Subcutaneous abdominal adipose tissue (tissue), 5 donors: ENCODE measurements at regions not wholly inside any gene's neighbourhood (a gene's known extent, or its start where the extent isn't known, plus 50 kb on each side); places are given as distances from the start of the nearest gene placed in this dataset.

ENCODE experiments used
- H3K27ac ChIP-seq: one replicate; pipeline ENCODE4 v1.7.0; 2013; ENCODE audit warnings: low read depth, mild to moderate bottlenecking, inconsistent platforms, low read length, moderate library complexity
- H3K27me3 ChIP-seq, 5 donors: one replicate each; pipeline ENCODE4 v1.7.0; 2013; ENCODE audit warnings: low read length in 5 of 5, inconsistent platforms in 1 of 5; ENCODE audit not compliant: control insufficient read depth in 5 of 5, insufficient read depth in 4 of 5
- H3K36me3 ChIP-seq, 5 donors: one replicate each; pipeline ENCODE4 v1.7.0; 2013; ENCODE audit warnings: low read length in 5 of 5; ENCODE audit not compliant: control insufficient read depth in 5 of 5, insufficient read depth in 5 of 5
- H3K4me1 ChIP-seq, 5 donors: one replicate each; pipeline ENCODE4 v1.7.0; 2013; ENCODE audit warnings: low read length in 5 of 5, mild to moderate bottlenecking in 3 of 5, moderate library complexity in 1 of 5; ENCODE audit not compliant: control insufficient read depth in 5 of 5, insufficient read depth in 5 of 5
- H3K4me3 ChIP-seq, 5 donors: one replicate each; pipeline ENCODE4 v1.7.0; 2013; ENCODE audit warnings: low read length in 5 of 5, low read depth in 1 of 5
- H3K9ac ChIP-seq, 5 donors: one replicate each; pipeline ENCODE4 v1.7.0; 2013; ENCODE audit warnings: low read length in 5 of 5, mild to moderate bottlenecking in 4 of 5, moderate library complexity in 3 of 5
- H3K9me3 ChIP-seq, 5 donors: one replicate each; pipeline ENCODE4 v1.7.0; 2013; ENCODE audit warnings: low read length in 5 of 5; ENCODE audit not compliant: control insufficient read depth in 5 of 5
- donor health status: healthy.
- donor health status: healthy.
- donor health status: healthy.
- donor health status: healthy.
- donor health status: healthy.

GRCh38 chr9:91043056-91043810, 241.6 kb downstream of the SYK start:
- no peak overlapping the region for H3K9ac ChIP-seq
- no peaks in the 10 kb centered on the region for H3K36me3 ChIP-seq
- H3K4me1 ChIP-seq, result peaks cover 2 to 7% (median 3%) of the 10 kb centered on the region in 5 donors
- peaks cover 0 to 10% (median 0%) of the 10 kb centered on the region in 5 donors for H3K27me3 ChIP-seq
- H3K4me3 ChIP-seq, result no peak overlapping the region
- no peaks in the 10 kb centered on the region for H3K9me3 ChIP-seq
- H3K27ac ChIP-seq, result no peak overlapping the region

- no peak overlapping the region for H3K4me3 ChIP-seq
- H3K9ac ChIP-seq, result no peak overlapping the region
- no peaks in the 10 kb centered on the region for H3K9me3 ChIP-seq
- peaks cover 0 to 10% (median 0%) of the 10 kb centered on the region in 5 donors for H3K27me3 ChIP-seq
- H3K36me3 ChIP-seq, result no peaks in the 10 kb centered on the region
- no peak overlapping the region for H3K27ac ChIP-seq
- peaks cover 0 to 4% (median 0%) of the 10 kb centered on the region in 5 donors for H3K4me1 ChIP-seq
Observed at GRCh38 chr9:91043811-91044175, 242.2 kb downstream of the SYK start.

GRCh38 chr9:91044354-91044753, 242.7 kb downstream of the SYK start:
- Histone ChIP-seq H3K4me1 (peaks cover 0 to 4% (median 0%) of the 10 kb centered on the region in 5 donors), H3K9ac (no peak overlapping the region), H3K9me3 (no peaks in the 10 kb centered on the region), H3K27ac (no peak overlapping the region), H3K36me3 (no peaks in the 10 kb centered on the region), H3K27me3 (peaks cover 0 to 10% (median 0%) of the 10 kb centered on the region in 5 donors), H3K4me3 (no peak overlapping the region)

GRCh38 chr9:91045041-91045440, 243.4 kb downstream of the SYK start:
- Histone ChIP-seq H3K27me3 (peaks cover 0 to 10% (median 0%) of the 10 kb centered on the region in 5 donors), H3K9me3 (no peaks in the 10 kb centered on the region), H3K27ac (no peak overlapping the region), H3K9ac (no peak overlapping the region), H3K36me3 (no peaks in the 10 kb centered on the region), H3K4me1 (peaks cover 0 to 4% (median 0%) of the 10 kb centered on the region in 5 donors), H3K4me3 (no peak overlapping the region)

- Histone ChIP-seq H3K9ac (no peak overlapping the region), H3K27ac (no peak overlapping the region), H3K4me1 (peaks cover 0 to 4% (median 0%) of the 10 kb centered on the region in 5 donors), H3K4me3 (no peak overlapping the region), H3K9me3 (no peaks in the 10 kb centered on the region), H3K36me3 (no peaks in the 10 kb centered on the region), H3K27me3 (peaks cover 0 to 10% (median 0%) of the 10 kb centered on the region in 5 donors)
Observed at GRCh38 chr9:91047529-91047928, 245.9 kb downstream of the SYK start.

- H3K4me3 ChIP-seq, result no peak overlapping the region
- H3K27ac ChIP-seq, result no peak overlapping the region
- no peak overlapping the region for H3K9ac ChIP-seq
- H3K36me3 ChIP-seq, result no peaks in the 10 kb centered on the region
- H3K27me3 ChIP-seq, result peaks cover 0 to 10% (median 0%) of the 10 kb centered on the region in 5 donors
- no peaks in the 10 kb centered on the region for H3K9me3 ChIP-seq
- peaks cover 0 to 4% (median 0%) of the 10 kb centered on the region in 5 donors for H3K4me1 ChIP-seq
Observed at GRCh38 chr9:91047993-91048607, 246.5 kb downstream of the SYK start.

- Histone ChIP-seq H3K36me3 (no peaks in the 10 kb centered on the region), H3K9ac (no peak overlapping the region), H3K9me3 (no peaks in the 10 kb centered on the region), H3K27me3 (peaks cover 0 to 10% (median 0%) of the 10 kb centered on the region in 5 donors), H3K4me1 (peaks cover 0 to 4% (median 0%) of the 10 kb centered on the region in 5 donors), H3K27ac (no peak overlapping the region), H3K4me3 (no peak overlapping the region)
Observed at GRCh38 chr9:91048749-91049148, 247.1 kb downstream of the SYK start.

- H3K4me3 ChIP-seq, result no peak overlapping the region
- no peaks in the 10 kb centered on the region for H3K36me3 ChIP-seq
- H3K9me3 ChIP-seq, result no peaks in the 10 kb centered on the region
- H3K4me1 ChIP-seq, result peaks cover 0 to 3% (median 0%) of the 10 kb centered on the region in 5 donors
- H3K9ac ChIP-seq, result no peak overlapping the region
- no peaks in the 10 kb centered on the region for H3K27me3 ChIP-seq
- H3K27ac ChIP-seq, result no peak overlapping the region
Observed at GRCh38 chr9:91053824-91054223, 252.2 kb downstream of the SYK start.

GRCh38 chr9:91055845-91056244, 254.2 kb downstream of the SYK start:
- peaks cover 4 to 11% (median 10%) of the 10 kb centered on the region in 5 donors for H3K4me1 ChIP-seq
- H3K4me3 ChIP-seq, result no peak overlapping the region
- H3K9ac ChIP-seq, result no peak overlapping the region
- no peaks in the 10 kb centered on the region for H3K9me3 ChIP-seq
- H3K27me3 ChIP-seq, result no peaks in the 10 kb centered on the region
- no peak overlapping the region for H3K27ac ChIP-seq
- H3K36me3 ChIP-seq, result no peaks in the 10 kb centered on the region

GRCh38 chr9:91056486-91056885, 254.9 kb downstream of the SYK start:
- H3K4me1 ChIP-seq, result peaks cover 4 to 18% (median 15%) of the 10 kb centered on the region in 5 donors
- no peaks in the 10 kb centered on the region for H3K36me3 ChIP-seq
- H3K27ac ChIP-seq, result no peak overlapping the region
- H3K9ac ChIP-seq, result no peak overlapping the region
- no peak overlapping the region for H3K4me3 ChIP-seq
- no peaks in the 10 kb centered on the region for H3K27me3 ChIP-seq
- H3K9me3 ChIP-seq, result no peaks in the 10 kb centered on the region
